ENCODE measurements at regions not wholly inside any gene's neighbourhood (a gene's known extent, or its start where the extent isn't known, plus 50 kb on each side); places are given as distances from the start of the nearest gene placed in this dataset.

DNA sequence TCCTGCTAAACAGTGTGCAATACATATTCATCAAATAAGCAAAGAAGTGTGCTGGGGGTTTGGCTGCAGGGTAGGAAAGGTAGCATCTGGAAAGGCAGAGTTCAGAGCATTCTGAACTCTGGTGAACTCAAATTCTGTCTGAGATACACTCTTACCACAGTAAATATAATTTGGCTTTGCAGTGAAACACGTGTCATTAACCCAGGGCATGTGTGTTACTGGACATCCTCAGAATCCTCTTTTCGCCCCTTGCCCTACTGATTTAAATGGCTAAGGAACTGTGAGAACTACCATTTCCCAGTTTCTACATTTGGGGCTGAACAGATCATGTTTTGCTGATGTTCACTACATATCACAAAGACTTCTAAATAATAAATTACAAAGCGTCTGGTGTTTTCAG, 562.8 kb upstream of the SGCG start:
- TF ChIP-seq POLR2A (IDR thresholded peaks at IDR 0.05; ENCODE audit: low read depth, low read length) (no peak), FOS (IDR thresholded peaks at IDR 0.05; ENCODE audit: low read depth, low read length) (no peak)
